ENCODE measurements at regions not wholly inside any gene's neighbourhood (a gene's known extent, or its start where the extent isn't known, plus 50 kb on each side); places are given as distances from the start of the nearest gene placed in this dataset.

- TF ChIP-seq POLR2A (IDR thresholded peaks at IDR 0.05; ENCODE audit: low read depth, low read length), result no peak
- no peak for TF ChIP-seq TAF1 (IDR thresholded peaks at IDR 0.05; ENCODE audit: borderline replicate concordance, low read depth, low read length)
Observed at GRCh38 chr6:81668615-81669047, 83.8 kb downstream of the TENT5A start.
